DND-41 (cell line): ENCODE measurements at regions not wholly inside any gene's neighbourhood (a gene's known extent, or its start where the extent isn't known, plus 50 kb on each side); places are given as distances from the start of the nearest gene placed in this dataset.

Source experiments
- ATAC-seq: fragments of 200-7000 bp; cut with Tn5 transposase; 3 replicates; pipeline ENCODE4 v1.9.1; 2021; ENCODE audit warnings: low read depth; ENCODE audit not compliant: insufficient read depth
- DNase-seq: peaks from one replicate; pipeline ENCODE4 v3.0.0-alpha.2; 2020
- H2AFZ ChIP-seq: 2 replicates; pipeline ENCODE4 v1.6.0; 2012; ENCODE audit warnings: low read depth, low read length
- H3K27ac ChIP-seq: 2 replicates; pipeline ENCODE4 v1.5.1; 2012; ENCODE audit warnings: low read length, inconsistent platforms
- H3K27me3 ChIP-seq: fragments of 200-600 bp; sonication (generic); 2 replicates; pipeline ENCODE4 v1.6.0; 2012; ENCODE audit warnings: low read length, mild to moderate bottlenecking, inconsistent platforms; ENCODE audit not compliant: insufficient read depth, poor library complexity
- H3K36me3 ChIP-seq: 2 replicates; pipeline ENCODE4 v1.5.1; 2012; ENCODE audit warnings: low read length, inconsistent platforms; ENCODE audit not compliant: insufficient read depth
- H3K4me1 ChIP-seq: 2 replicates; pipeline ENCODE4 v1.5.1; 2012; ENCODE audit warnings: mild to moderate bottlenecking, low read length; ENCODE audit not compliant: insufficient read depth
- H3K4me2 ChIP-seq: 2 replicates; pipeline ENCODE4 v1.6.0; 2012; ENCODE audit warnings: mild to moderate bottlenecking, moderate library complexity, low read length, inconsistent platforms; ENCODE audit not compliant: insufficient read depth
- H3K4me3 ChIP-seq, 2 experiments: fragments of 200-600 bp in 1 of 2; shearing (Covaris generic) in 1 of 2; 2 replicates each; pipeline ENCODE4 v1.5.1; 2012 to 2016; ENCODE audit warnings: inconsistent platforms in 2 of 2, low read length in 2 of 2, mild to moderate bottlenecking in 2 of 2, low read depth in 1 of 2, moderate library complexity in 1 of 2
- H3K79me2 ChIP-seq: 2 replicates; pipeline ENCODE4 v1.6.0; 2012; ENCODE audit warnings: low read length, inconsistent platforms; ENCODE audit not compliant: insufficient read depth
- H3K9ac ChIP-seq: 2 replicates; pipeline ENCODE4 v1.6.0; 2012; ENCODE audit warnings: low read depth, mild to moderate bottlenecking, inconsistent platforms, low read length, moderate library complexity
- H3K9me3 ChIP-seq: 2 replicates; pipeline ENCODE4 v1.5.1; 2012; ENCODE audit warnings: low read length, moderate library complexity, mild to moderate bottlenecking, inconsistent platforms; ENCODE audit not compliant: insufficient read depth, severe bottlenecking
- H4K20me1 ChIP-seq: 2 replicates; pipeline ENCODE4 v1.6.0; 2012; ENCODE audit warnings: low read length; ENCODE audit not compliant: insufficient read depth
- EZH2 ChIP-seq: IDR thresholded peaks from 3 replicates; pipeline ENCODE4 v1.6.1; 2012; ENCODE audit warnings: borderline replicate concordance, low read depth, mild to moderate bottlenecking, moderate library complexity, low read length, inconsistent platforms; ENCODE audit not compliant: severe bottlenecking
- TF ChIP-seq, protein P1 (sequence below): IDR thresholded peaks from 2 replicates; pipeline ENCODE4 v1.5.1; 2012; ENCODE audit warnings: borderline replicate concordance, low read length, moderate library complexity, mild to moderate bottlenecking; ENCODE audit not compliant: poor library complexity, severe bottlenecking; ENCODE audit errors: extremely low read depth

DNA sequence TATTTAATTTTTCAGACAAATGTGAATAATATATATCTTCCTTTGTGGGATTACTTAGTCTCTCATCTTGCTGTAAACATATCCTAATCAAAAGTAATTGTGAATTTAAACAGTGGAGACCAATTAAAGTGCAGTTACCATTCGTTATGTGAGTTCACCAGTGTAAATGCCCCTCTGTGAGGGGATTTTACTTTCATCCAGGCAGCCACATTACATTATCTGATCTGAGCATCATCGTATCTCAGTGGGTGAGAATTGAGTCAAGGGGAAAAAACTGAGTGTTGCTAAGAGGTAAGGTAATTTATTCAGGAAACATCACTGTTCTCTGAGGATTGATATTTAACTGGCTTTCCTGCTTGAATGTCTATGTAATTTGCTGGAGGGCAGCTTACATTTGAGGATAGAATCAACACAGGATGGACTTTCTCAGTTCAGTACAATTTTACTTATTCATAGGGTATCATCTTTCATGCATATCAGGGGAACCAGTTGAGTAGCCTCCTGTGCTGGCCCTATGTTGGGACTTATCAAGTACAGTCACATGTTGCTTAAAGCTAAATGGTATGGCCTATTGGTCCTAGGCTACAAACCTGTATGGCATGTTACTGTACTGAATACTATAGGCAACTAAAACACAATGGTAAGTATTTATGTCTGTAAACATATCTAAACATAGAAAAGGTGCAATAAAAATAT lies 219.7 kb downstream of the CD47 start:
- Histone ChIP-seq H3K79me2 (no peaks in the 10 kb centered on the region), H3K4me2 (no peak overlapping the region), H4K20me1 (no peaks in the 10 kb centered on the region), H2AFZ (no peak overlapping the region), H3K27me3 (no peaks in the 10 kb centered on the region), H3K4me1 (no peaks in the 10 kb centered on the region), H3K9me3 (no peaks in the 10 kb centered on the region), H3K4me3 (no peak overlapping the region), H3K9ac (no peak overlapping the region), H3K27ac (no peak overlapping the region), H3K36me3 (no peaks in the 10 kb centered on the region)
- no peak for DNase-seq
- TF ChIP-seq EZH2, result no peak
- TF ChIP-seq, protein P1, sequence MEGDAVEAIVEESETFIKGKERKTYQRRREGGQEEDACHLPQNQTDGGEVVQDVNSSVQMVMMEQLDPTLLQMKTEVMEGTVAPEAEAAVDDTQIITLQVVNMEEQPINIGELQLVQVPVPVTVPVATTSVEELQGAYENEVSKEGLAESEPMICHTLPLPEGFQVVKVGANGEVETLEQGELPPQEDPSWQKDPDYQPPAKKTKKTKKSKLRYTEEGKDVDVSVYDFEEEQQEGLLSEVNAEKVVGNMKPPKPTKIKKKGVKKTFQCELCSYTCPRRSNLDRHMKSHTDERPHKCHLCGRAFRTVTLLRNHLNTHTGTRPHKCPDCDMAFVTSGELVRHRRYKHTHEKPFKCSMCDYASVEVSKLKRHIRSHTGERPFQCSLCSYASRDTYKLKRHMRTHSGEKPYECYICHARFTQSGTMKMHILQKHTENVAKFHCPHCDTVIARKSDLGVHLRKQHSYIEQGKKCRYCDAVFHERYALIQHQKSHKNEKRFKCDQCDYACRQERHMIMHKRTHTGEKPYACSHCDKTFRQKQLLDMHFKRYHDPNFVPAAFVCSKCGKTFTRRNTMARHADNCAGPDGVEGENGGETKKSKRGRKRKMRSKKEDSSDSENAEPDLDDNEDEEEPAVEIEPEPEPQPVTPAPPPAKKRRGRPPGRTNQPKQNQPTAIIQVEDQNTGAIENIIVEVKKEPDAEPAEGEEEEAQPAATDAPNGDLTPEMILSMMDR, result no peak
- ATAC-seq, result no peak

DNA sequence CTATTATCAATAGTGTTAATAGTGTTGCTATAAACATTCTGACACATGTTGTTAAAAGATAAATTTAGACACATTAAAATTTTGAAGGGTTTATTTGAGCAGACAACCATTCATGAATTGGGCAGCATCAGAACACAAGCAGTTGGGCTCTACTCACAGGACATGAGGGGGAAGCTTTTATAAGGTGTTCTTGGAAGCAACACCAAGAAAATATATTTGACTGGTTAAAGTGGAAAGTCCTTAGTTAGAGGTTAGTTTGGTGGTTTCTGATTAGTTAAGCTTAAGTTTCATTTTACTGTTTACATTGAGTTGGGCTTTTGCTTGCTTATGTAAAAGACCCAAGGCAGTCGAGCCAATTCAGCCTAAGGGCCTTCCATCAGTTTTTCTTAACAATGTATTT lies 220.7 kb downstream of the CD47 start:
- Histone ChIP-seq H2AFZ (no peak overlapping the region), H3K9me3 (no peaks in the 10 kb centered on the region), H4K20me1 (no peaks in the 10 kb centered on the region), H3K27ac (no peak overlapping the region), H3K9ac (no peak overlapping the region), H3K4me1 (no peaks in the 10 kb centered on the region), H3K27me3 (no peaks in the 10 kb centered on the region), H3K4me2 (no peak overlapping the region), H3K4me3 (no peak overlapping the region), H3K36me3 (no peaks in the 10 kb centered on the region), H3K79me2 (no peaks in the 10 kb centered on the region)
- TF ChIP-seq, protein P1, result no peak
- no peak for TF ChIP-seq EZH2
- DNase-seq (no peak), ATAC-seq (no peak)

DNA sequence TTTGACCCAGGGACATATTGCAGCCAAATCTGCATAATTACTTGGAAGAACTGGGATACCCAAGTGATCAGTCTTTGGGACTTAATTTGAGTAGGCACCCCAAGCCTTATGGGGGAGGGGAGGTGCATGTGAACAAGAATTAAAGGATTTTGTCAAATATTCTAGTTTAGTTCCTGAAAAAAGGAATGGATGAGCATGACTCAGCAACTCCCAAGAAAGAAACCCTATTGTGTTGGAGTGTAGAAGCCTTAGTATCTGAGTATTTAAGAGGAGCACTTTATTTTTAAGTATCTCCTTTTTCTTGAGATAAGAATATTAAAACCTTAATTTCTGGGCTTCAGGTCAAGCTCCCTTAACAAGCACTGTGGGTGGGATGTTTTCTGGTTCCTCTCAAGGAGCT lies 222.4 kb downstream of the CD47 start:
- TF ChIP-seq EZH2, result no peak
- H3K9ac ChIP-seq, result no peak overlapping the region
- no peaks in the 10 kb centered on the region for H3K36me3 ChIP-seq
- no peaks in the 10 kb centered on the region for H3K4me1 ChIP-seq
- no peaks in the 10 kb centered on the region for H4K20me1 ChIP-seq
- H3K4me3 ChIP-seq, result no peak overlapping the region
- H3K4me2 ChIP-seq, result no peak overlapping the region
- no peaks in the 10 kb centered on the region for H3K9me3 ChIP-seq
- ATAC-seq (no peak), DNase-seq (no peak)
- H2AFZ ChIP-seq, result no peak overlapping the region
- H3K27ac ChIP-seq, result no peak overlapping the region
- no peaks in the 10 kb centered on the region for H3K79me2 ChIP-seq
- H3K27me3 ChIP-seq, result no peaks in the 10 kb centered on the region

DNA sequence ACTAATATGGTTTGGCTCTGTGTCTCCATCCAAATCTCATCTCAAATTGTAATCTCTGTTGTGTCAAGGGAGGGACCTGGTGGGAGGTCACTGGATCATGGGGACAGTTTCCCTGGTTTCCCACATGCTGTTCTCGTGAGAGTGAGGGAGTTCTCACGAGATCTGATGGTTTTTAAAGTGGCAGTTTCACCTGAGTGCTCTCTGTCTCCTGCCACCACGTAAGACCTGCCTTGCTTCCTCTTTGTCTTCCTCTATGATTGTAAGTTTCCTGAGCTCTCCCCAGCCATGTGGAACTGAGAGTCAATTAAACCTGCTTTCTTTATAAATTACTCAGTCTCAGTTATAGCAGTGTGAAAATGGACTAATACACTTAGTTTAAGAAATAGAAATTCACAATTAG lies 228.9 kb downstream of the CD47 start:
- ATAC-seq (no peak), DNase-seq (no peak)
- TF ChIP-seq, protein P1, result no peak
- no peak for TF ChIP-seq EZH2
- H3K9me3 ChIP-seq, result no peaks in the 10 kb centered on the region
- no peaks in the 10 kb centered on the region for H3K4me1 ChIP-seq
- no peak overlapping the region for H3K27ac ChIP-seq
- no peaks in the 10 kb centered on the region for H3K79me2 ChIP-seq
- no peaks in the 10 kb centered on the region for H3K27me3 ChIP-seq
- H2AFZ ChIP-seq, result no peak overlapping the region
- H3K4me3 ChIP-seq, result no peak overlapping the region
- H3K36me3 ChIP-seq, result no peaks in the 10 kb centered on the region
- H3K9ac ChIP-seq, result no peak overlapping the region
- H4K20me1 ChIP-seq, result no peaks in the 10 kb centered on the region
- no peak overlapping the region for H3K4me2 ChIP-seq
